MCF 10A (cell line): ENCODE measurements at regions not wholly inside any gene's neighbourhood (a gene's known extent, or its start where the extent isn't known, plus 50 kb on each side); places are given as distances from the start of the nearest gene placed in this dataset.
A peak's percentile ranks its signal among the peaks of the same experiment; 100 is the strongest.

Experiments
- BruUV-seq: library from RNA; stranded (reverse); fragments of 400-500 nt; replicated peaks from 2 replicates; lab custom pipeline; 2021; lab: Mats Ljungman, UMichigan
- CTCF ChIA-PET: fragments of 300-600 bp; sonication (Branson Sonifier 250); formaldehyde crosslinking; extraction: SDS; loops from one replicate; lab custom pipeline; 2021; ENCODE audit warnings: antibody characterized with exemption, inconsistent platforms; lab: Yijun Ruan, JAX
- POLR2A ChIA-PET: fragments of 300-600, 350-650 bp; sonication (Branson Sonifier 250); formaldehyde crosslinking; extraction: SDS; loops from one replicate; lab custom pipeline; 2020; ENCODE audit warnings: antibody characterized with exemption, inconsistent platforms; lab: Yijun Ruan, JAX
- DNase-seq: peaks from one replicate; pipeline ENCODE4 v3.0.0-alpha.2; 2018; ENCODE audit not compliant: unreplicated experiment
- H3K27ac Mint-ChIP-seq: one replicate; pipeline ENCODE4 v1.8.0; 2022; ENCODE audit warnings: mild to moderate bottlenecking, low read depth, mixed read lengths; ENCODE audit not compliant: unreplicated experiment
- H3K27me3 Mint-ChIP-seq: one replicate; pipeline ENCODE4 v1.8.0; 2022; ENCODE audit warnings: mixed read lengths; ENCODE audit not compliant: insufficient read depth, unreplicated experiment
- H3K36me3 Mint-ChIP-seq: one replicate; pipeline ENCODE4 v1.8.0; 2022; ENCODE audit warnings: mild to moderate bottlenecking, moderate library complexity, mixed read lengths; ENCODE audit not compliant: insufficient read depth, unreplicated experiment
- H3K4me1 Mint-ChIP-seq: one replicate; pipeline ENCODE4 v1.8.0; 2022; ENCODE audit warnings: mixed read lengths; ENCODE audit not compliant: insufficient read depth, unreplicated experiment
- H3K4me3 Mint-ChIP-seq: one replicate; pipeline ENCODE4 v1.8.0; 2022; ENCODE audit warnings: mild to moderate bottlenecking, moderate library complexity, mixed read lengths; ENCODE audit not compliant: unreplicated experiment
- H3K9me3 Mint-ChIP-seq: one replicate; pipeline ENCODE4 v1.8.0; 2022; ENCODE audit warnings: mixed read lengths; ENCODE audit not compliant: unreplicated experiment
- CTCF ChIP-seq: fragments of 200-600 bp; IDR thresholded peaks from one replicate; pipeline ENCODE4 v1.8.0; 2022; ENCODE audit warnings: antibody characterized with exemption, mild to moderate bottlenecking; ENCODE audit not compliant: unreplicated experiment
- intact Hi-C: fragments of 100-400 bp; cut with micrococcal nuclease; formaldehyde crosslinking; loops from 2 replicates; pipeline ENCODE4 v1.14.1; 2022

DNA sequence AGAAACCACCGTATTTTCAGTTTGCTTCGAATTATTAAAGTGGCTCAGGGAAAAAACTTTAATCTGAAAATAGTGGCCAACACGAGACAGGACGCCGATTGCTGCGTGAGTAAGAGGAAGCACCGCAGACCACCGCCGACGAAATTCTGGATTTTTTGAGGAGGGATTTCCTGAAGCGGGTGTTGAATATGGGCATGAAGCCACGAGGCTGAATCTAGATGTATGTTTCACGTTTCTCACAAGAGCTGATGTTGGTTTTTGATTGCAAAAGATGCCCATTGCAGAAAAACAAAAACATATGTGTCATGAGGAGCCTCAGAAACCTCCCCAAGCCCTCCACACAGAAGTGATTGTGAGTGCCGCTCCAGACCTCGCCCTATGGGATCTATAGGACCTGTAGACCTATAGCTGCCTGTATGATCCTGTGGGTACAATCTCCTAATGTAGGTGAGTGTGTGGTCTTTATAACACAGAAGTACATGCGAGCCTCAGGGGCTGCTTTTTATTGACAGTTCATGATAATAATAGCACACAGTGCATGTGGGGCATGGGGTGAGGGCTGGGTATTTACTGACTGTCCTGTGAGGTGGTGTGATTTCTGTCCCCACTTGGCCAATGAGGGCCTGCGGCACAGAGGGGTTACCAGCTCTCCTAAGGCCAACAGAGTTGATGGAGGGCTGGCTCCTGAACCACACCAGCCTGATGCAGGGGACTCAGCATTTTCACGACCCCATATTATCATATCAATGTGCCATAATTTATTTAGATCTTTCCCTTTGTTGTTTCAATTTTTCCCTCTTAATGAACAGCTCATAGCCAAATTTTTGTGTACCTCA lies 243.9 kb downstream of the DLL1 start:
- Mint-ChIP-seq H3K4me3 (no peak overlapping the region), H3K4me1 (peaks cover 12% of the 10 kb centered on the region), H3K27me3 (peaks cover 17% of the 10 kb centered on the region), H3K27ac (no peak overlapping the region), H3K9me3 (no peaks in the 10 kb centered on the region), H3K36me3 (no peaks in the 10 kb centered on the region)
- ChIA-PET POLR2A (no interaction called here), CTCF (no interaction called here)
- TF ChIP-seq CTCF: no peak
- no TSS peak for BruUV-seq
- peak; percentile 82 for DNase-seq
- intact Hi-C loops: no loop called here

- intact Hi-C loops: no loop called here
- POLR2A ChIA-PET: no interaction called here
- no peaks in the 10 kb centered on the region for H3K9me3 Mint-ChIP-seq
- peaks cover 12% of the 10 kb centered on the region for H3K4me1 Mint-ChIP-seq
- no TSS peak for BruUV-seq
- no peak for TF ChIP-seq CTCF
- H3K4me3 Mint-ChIP-seq: no peak overlapping the region
- H3K27ac Mint-ChIP-seq: no peak overlapping the region
- no peaks in the 10 kb centered on the region for H3K36me3 Mint-ChIP-seq
- peaks cover 17% of the 10 kb centered on the region for H3K27me3 Mint-ChIP-seq
- CTCF ChIA-PET: no interaction called here
- no peak for DNase-seq
Measured at GRCh38 chr6:170045981-170046667, 244.8 kb downstream of the DLL1 start.

DNA sequence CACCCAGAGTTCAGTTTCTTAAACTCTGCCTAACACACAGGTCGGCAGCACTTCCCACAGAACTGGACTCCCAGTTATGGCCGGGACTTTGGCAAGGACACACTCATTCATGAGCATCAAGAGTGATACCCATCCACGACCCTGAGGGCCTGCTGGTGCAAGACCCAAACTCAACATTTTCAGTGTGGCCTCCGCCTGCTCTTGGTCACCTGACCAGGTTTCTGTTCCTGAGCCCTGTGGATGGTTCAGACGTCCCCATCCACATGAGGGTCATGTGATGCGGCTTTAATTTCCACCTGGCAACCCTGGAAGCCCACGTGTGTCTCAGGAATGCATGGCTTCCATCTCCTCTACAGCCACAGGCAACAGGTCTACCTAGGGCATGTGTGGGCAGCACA lies 245.3 kb downstream of the DLL1 start:
- no peak for TF ChIP-seq CTCF
- intact Hi-C loops: no loop called here
- ChIA-PET POLR2A (no interaction called here), CTCF (no interaction called here)
- Mint-ChIP-seq H3K36me3 (no peaks in the 10 kb centered on the region), H3K4me1 (peaks cover 12% of the 10 kb centered on the region), H3K27ac (no peak overlapping the region), H3K27me3 (peaks cover 17% of the 10 kb centered on the region), H3K9me3 (no peaks in the 10 kb centered on the region), H3K4me3 (no peak overlapping the region)
- DNase-seq: no peak
- no TSS peak for BruUV-seq

DNA sequence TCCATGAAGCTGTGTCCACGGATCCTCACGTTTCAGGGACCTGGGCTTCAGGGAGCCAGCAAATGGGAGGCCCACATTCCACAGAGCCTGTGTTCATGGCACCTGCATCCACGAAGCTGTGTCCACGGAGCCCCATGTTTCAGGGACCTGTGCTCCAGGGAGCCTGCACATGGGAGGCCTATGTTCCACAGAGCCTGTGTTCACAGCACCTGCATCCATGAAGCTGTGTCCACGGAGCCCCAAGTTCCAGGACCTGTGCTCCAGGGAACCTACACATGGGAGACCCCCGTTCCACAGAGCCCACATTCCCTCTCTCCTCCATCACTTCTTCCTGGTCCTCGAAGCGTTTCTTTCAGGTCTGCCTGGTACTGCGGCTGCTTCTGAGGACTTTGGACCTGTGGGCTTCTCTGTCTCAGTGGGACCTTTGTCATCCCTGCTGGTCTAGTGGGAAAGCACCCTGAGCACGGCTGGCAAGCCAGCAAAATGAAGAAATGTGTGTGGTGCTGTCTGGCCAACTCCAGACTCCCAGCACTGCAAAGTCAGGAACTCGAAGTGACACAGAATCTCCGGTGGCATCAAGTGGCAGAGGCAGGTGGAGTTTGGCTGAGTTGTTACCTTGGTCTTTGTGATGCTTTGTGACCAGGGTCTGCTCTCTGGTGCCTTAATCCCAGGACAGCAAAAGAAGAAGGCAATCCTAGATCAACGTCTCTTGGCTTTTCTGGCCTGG lies 245.9 kb downstream of the DLL1 start:
- DNase-seq: no peak
- CTCF ChIA-PET: no interaction called here
- Mint-ChIP-seq H3K4me1 (peaks cover 11% of the 10 kb centered on the region), H3K4me3 (no peak overlapping the region), H3K36me3 (no peaks in the 10 kb centered on the region), H3K27ac (no peak overlapping the region), H3K9me3 (no peaks in the 10 kb centered on the region), H3K27me3 (peaks cover 17% of the 10 kb centered on the region)
- intact Hi-C loops: no loop called here
- POLR2A ChIA-PET: no interaction called here
- no TSS peak for BruUV-seq
- TF ChIP-seq CTCF: no peak
